GM19438 (cell line): ENCODE measurements at regions not wholly inside any gene's neighbourhood (a gene's known extent, or its start where the extent isn't known, plus 50 kb on each side); places are given as distances from the start of the nearest gene placed in this dataset.
"Not testable (repeated sequence)": the region's sequence is repeated elsewhere in the genome, so short reads cannot be mapped to it uniquely, and the experiment has no call there.

ENCODE experiments used
- ATAC-seq: cut with Tn5 transposase; IDR thresholded peaks from one replicate; pipeline ENCODE4 v1.9.1; 2021; ENCODE audit warnings: low read depth; ENCODE audit not compliant: unreplicated experiment

DNA sequence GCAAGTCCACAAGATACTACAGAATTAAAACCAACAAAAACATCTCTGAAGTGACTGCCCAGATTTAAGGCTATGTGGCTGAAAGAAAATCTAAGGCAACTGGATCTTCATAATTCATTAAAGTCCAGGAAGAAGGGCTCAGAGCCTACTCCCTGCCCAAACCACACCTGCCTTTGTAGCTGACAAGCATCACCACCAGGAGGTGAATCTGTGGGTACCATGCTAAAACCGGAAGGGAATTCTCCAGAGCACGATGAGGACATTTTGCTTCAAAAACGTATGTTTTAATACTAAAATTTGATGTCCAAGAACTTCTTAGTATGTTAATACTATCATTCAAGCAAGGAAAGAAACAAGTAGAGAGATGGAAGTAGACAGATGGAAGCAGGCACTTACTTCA, 495.9 kb upstream of the NECTIN3 start:
- ATAC-seq, result no peak

DNA sequence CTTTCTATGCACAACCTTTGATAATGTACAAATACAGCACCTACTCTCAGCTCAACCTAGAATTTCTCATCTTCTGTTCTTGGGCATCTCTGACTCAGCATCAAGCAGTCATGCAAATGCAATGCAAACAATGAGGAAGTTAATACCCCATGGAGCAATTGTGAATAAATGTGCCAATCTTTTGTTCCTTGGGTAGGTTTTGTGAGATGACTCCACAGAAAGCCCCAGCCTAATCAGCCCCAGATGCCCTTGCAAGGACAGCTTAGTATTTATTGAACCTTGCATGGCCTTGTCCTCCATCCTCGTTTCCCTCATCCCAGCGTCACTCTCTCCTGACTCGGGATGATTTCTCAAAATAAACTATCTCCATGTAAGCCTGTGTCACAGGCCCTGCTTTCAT, 494.7 kb upstream of the NECTIN3 start:
- no peak for ATAC-seq

DNA sequence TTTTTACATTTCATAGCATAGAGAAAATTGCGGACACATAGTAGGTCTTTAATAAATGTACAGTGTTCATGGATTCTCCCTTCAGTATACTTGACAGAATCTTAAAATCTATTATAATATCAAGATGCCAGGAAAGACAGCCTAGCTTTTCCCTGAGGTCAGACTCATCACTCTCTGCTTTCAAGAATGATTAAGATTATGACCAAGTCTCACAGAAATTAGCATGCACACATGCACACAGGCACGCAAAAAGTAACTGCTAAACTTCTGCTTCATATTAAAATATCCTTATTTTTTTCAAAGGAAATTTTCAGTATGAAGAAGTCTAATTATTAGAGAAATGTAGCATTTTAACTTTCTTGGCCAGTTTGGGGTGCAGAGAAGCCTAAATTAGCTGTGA, 493.8 kb upstream of the NECTIN3 start:
- no peak for ATAC-seq

DNA sequence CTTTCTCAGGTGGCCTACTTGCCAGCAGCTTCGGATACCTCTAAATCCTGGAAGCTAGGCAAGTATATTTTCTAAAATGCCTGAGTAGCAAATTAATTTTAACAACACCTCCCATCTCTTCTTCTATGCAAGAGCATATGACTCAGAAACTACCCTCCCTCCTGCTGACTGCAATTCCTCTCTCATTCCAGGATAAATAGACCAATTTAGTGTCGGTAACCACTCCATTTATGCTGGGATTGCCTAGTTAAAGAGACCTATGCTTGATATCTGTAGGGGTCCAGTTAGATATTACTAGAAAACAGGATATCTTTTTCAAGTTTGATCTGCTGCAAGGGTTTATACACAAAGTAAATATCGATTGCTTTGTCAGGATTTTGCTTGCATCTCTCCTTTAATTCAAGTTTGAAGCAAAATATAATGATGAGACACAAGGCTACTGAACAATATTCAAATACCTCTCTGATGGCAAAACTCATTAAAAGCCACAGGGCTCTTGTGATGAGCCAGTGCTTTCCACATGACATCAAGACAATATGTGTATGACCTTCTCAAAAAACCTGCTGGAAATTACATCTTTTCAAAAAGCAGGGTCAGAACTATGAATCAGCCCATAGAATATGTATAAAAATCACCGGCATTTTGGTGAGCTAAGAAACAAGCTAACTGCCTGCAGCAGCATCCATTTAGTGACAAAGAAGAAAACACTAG, 491.6 kb upstream of the NECTIN3 start:
- no peak for ATAC-seq

DNA sequence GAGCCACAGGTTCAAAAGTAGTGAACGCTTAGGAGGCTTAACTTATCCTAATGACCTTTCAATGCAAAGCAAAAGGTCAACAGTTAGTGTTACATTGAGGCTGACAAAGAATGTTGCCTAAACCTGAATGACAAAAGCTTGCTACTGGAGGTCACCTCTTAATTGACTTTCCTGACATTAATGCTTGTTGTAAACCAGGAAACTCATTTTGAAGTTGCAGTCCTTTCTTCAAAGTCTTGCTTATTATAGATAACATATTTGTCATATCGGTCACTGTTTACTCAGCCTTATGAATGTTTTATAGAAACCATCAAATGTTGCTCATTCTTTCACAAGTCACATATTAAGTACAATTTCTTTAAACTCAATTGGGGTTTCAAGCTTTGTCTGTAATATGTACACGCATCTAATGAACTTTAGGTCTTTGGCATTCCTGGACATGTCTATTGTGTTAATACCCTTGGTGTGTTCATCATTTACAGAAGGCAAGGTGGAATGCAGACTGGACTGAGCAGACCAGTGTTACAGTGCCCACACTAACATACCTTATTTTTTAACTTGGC, 488.2 kb upstream of the NECTIN3 start:
- no peak for ATAC-seq

DNA sequence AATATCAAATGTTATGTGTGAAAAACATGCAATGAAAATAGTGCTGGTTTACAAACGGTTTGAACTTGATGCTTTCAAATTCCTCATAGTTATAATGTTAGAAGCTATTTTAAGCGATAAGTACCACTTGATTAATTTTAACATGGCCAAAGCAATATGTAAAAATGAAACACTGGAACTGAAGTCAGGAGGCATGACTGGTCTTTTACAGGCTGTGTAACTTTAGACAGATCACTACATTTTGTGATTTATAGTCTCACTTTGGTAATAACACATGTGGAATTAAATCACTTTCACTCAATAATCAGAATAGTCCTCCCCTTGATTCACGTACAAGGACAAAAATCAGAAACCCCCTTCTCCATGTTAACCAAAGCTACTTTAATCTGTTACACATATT, 482.7 kb upstream of the NECTIN3 start:
- ATAC-seq, result no peak

DNA sequence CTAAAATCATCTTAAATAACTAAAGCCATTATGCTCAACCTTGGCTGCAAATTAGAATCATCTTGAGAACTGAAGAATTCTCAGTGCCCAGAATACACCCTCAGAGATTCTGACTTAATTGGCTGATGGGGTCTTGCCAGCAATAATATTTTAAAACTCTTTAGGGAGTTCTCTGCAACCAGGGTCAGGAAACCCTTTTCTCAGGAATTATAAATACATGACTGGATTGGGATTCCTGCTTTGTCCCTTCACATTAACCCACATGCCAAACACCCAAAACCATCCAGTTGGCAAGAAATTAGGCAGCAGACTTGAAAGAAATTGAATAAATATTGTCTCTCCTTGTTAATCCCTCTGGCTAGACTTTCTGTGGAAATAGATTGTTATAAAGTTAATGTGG, 482.3 kb upstream of the NECTIN3 start:
- no peak for ATAC-seq

DNA sequence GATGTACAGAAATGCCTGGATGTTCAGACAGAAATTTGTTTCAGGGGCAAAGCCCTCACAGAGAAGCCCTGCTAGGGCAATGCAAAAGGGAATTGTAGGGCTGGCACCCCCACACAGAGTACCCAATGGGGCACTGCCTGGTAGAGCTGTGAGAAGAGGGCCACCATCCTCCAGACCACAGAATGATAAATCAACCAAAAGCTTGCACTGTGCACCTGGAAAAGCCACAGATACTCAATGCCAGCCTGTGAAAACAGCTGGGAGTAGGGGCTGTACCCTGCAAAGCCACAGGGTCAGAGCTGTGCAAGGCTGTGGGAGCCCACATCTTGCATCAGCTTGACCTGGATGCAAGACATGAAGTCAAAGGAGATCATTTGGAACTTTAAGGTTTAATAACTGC, 477.9 kb upstream of the NECTIN3 start:
- no peak for ATAC-seq

DNA sequence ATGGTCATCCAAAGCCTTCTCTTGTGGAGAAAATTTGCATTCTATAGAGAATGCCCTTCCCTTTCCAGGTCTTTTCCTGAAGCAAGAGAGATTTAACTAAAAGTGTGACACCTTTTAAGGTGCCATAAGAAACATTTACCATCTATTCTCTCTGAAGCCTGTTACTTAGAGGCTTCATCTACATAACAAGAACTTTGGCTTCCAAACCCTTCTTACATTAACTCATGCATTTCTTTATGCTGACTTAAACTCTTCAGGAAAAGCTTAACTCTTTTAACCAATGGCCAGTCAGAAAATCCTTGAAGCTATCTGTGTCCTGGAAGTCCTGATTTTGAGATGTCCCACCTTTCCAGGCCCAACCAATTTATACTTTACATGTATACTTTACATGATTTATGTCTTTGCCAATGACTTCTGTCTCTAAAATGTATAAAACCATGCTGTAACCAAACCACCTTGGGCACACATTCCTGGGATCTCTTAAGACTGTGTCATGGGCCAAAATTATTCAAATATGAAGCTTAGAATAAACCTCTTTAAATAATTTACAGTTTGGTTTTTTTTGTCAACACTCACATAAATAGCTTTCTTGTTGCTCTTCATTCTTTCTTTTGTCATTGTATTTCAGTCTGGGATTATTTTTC, 472.6 kb upstream of the NECTIN3 start:
- ATAC-seq, result no peak

DNA sequence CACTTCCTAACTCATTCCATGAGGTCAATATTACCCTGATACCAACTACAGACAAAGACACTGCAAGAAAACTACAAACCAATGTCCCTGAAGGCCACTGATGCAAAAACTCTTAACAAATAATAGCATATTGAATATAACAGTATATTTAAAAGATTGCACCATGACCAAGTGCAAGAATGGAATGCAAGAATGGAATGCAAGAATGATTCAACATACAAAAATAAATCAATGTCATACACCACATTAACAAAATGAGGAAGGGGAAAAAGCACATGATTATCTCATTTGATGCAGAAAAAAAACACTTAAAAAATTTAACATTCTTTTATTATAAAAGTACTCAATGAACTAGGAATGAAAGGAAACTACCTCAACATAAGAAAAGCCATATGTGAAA, 463.1 kb upstream of the NECTIN3 start:
- ATAC-seq, result no peak

DNA sequence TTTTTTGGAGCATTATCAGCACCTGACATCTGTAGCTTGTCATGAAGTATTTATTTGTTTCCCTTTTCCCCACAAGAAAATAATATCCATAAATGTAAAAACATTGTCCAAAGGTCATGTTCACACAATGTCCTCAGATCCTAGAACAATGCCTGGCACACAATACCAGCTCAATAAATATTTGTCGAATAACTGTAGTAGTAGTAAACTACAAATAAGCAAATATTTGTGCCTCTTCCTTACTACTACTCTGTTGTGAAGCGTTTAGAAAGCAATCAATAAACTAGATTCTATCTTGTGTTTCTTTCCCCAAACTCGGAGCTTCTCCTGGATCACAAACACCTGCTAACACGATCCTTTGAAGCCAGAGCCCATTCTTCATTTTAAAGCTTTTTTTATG, 459.6 kb upstream of the NECTIN3 start:
- ATAC-seq, result no peak

DNA sequence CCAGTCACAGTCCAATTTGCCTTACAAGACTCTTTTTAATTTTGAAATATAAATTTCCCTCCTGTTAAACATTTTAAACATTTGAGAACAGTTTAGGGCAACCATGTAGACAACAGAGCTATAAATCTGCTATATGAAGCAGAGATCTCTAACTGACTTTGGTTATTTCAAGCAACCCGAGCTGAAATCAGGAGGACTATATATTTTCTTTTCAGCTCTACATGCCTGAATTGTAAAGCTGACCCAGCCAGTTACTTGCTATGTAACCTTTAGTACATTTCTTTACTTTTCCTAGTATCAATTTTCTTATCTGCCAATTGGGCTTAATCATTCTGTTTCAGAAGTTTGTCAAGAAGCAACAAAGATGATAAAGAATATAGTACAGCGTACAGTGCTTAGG, 457.4 kb upstream of the NECTIN3 start:
- ATAC-seq, result no peak

DNA sequence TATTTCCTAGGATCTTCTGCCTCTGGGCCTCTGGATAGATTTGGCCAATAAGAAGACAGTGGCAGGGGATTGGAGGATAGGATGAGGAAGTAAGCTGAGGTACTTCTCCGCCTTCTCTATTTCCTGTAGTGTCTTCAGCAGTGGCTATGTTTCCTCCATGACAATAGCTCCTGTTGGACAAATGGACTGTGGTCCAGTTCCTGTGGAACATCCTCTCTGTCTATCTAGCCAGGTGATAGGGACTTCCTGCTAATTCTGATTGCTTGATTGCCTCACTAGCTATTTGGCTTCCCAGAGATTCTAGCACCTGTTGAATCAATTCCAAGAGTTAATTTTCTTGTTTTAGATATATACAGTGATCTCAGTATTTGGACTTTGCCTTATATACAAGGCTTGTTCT, 456.2 kb upstream of the NECTIN3 start:
- no peak for ATAC-seq

DNA sequence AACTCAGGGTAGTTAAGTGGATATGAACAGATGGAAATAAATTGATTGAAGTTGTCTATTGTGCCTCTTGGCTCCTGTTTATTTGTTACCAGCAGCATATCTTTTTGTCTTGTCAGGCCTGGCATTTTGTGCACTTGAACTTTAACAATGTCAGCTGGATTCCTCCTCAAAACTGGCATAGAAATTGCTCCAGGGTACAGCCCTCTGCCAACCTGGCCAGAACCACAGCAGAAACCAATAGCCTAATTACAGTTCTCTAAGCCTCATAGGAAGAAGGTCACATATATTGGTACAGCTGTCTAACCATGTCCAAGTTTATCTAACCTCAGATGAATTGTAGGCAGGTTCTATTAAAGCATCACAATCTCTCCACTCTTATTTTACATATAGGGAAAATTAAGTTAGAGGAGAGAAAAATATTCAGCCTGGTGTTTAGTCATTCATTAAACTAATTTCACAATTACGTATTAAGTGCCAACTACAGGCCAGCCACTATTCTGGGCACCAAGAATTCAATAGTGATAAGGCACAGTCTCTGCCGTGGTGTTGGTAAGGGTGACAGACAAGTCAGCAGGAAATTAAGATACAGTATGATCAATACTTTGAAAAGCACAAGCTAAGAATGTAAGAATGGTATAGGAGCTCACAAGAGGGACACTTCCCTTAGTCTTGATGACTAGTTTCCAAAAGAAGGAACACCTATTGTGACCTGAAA, 452.9 kb upstream of the NECTIN3 start:
- ATAC-seq, result no peak

DNA sequence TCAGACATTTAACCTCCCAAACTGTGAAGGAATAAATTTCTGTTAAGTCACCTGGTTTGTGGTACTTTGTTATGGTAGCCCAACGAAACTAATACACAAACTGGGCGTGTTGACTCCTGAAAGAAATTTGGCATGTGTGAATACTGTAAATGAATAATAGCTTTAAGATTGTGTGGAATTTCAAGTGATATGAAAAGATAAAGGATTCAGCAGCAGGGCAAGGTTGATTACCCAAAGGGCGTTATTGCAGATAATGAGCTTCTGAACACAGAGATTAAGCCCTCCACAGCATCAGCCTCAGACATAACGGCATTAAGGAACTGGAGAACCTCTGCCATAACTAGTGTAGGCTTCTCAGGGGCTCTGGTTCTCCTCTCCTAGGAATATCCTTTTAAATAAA, 451.5 kb upstream of the NECTIN3 start:
- ATAC-seq, result no peak

DNA sequence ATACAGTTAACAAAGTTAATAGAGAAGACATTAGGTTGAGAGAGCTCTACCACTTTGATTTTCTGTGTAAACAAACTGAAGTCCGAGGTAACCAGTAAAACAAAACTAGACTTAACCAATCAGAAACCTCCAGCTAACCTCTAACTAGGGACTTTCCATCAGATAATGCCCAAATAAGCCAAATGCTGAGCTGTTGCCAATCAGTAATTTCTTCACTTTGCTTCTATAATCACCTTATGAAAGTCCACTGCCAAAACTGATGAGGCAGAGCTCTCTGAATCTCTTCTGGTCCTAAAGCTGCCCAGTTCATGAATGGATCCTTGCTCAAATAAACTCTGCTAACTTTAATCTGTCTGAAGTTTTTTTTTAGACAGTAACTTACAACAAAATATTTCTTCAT, 448.0 kb upstream of the NECTIN3 start:
- no peak for ATAC-seq

DNA sequence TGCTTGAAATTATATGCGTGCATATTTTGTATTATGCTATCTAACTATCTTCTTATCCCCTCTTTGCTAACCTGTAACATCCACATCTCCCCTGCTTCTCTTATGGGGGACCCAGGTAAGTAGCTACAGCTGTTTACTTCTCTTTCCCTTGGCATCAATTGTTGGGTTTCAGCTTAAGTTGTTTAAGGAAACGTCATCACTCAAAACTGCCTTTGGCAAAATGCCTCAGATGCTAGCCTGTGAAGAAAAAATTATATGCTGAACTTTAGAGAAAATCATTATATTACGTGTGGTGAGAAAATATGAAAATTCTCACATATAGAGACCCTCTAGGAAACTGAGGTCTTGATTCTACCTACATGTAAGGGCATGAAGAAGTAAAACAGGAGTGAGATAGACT, 447.0 kb upstream of the NECTIN3 start:
- ATAC-seq, result no peak

DNA sequence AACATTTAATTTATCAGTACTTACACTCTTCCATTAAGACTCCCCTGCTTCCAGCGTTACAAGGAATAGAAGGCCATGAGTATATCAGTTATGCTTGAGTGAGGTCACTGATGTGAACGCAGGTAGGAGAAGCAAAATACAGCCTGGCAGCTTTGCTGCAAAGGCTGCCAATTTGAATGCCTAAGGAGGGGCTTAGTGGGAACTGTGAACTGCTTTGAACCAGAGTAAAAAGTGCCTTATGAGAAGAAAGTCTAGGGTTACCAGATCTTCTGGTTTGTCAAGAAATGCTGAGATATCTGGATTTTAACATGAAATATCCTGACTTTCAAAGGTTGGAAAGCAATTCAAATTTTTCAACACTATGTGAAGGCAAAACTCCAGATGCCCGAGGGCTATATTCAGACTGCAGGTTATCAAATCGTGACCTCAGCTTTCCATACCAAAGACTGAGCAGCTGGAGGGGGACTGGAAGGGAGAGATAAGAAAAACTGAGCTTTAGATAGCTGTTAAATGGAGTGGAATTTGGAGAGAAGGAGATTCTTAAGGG, 446.3 kb upstream of the NECTIN3 start:
- ATAC-seq, result no peak

DNA sequence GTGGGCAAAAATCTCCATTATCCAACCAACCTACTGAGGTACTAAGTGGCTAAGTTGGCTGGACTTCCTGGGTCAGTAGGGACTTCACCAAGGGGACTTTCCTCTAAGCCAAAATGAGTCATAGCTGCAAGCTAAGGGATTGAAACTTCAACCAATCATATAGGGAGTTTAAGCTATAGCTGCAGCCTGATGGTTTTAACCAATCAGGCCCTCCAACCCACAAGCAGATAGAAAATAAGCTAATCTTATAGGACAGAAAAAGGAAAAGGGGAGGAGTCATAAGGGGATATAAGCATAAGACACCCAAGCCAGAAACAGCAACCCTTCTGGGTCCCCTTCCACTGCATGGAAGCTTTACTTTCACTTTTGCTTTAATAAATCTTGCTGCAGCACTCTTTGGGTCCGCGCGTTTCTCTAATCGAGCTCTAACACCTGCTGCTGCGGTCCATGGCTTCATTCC, 444.9 kb upstream of the NECTIN3 start:
- ATAC-seq, result not testable (repeated sequence)

DNA sequence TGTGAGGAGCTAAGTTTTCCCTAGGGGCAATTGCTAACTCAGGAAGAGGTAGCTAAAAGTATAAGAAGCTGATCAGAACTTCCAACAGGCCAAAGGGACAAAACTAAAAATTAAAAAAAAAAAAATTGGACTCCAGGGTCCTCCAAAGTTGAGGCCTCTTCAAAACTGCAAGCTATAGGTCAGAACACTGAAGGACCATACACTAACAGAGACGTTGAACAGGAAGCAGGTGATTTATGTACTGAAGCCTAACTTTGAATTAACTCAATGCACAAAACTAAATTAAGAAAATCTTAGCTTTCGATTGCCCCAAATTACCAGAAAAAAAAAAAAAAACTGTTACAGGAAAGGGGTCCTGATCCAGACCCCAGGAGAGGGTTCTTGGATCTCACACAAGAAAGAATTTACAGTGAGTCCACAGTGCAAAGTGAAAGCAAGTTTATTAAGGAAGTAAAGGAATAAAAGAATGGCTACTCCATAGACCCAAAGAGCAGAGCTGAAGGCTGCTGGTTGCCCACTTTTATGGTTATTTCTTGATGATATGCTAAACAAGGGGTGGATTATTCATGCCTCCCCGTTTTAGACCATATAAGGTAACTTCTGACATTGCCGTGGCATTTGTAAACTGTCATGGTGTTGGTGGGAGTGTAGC, 442.8 kb upstream of the NECTIN3 start:
- no peak for ATAC-seq

DNA sequence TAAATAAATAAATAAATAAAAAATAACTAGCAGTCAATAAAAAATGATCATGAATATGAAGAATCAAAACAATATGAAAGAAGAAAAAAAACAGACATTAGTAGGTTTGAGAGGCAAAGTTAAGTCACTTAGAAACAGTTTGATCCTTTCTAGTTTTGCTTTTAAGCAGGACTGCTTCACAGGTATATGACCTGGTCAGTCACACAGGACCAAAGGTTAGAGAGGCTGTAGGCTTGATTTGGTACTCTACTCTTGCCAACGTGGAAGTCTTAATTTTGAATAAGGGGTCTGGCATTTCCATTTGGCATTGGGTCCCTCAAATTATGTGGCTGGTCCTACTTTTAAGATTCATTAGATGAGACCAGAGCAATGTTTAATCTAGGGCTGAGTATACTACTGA, 441.7 kb upstream of the NECTIN3 start:
- no peak for ATAC-seq
